Fibroblast of villous mesenchyme (primary cell): ENCODE measurements at regions not wholly inside any gene's neighbourhood (a gene's known extent, or its start where the extent isn't known, plus 50 kb on each side); places are given as distances from the start of the nearest gene placed in this dataset.
"Not testable (repeated sequence)": the region's sequence is repeated elsewhere in the genome, so short reads cannot be mapped to it uniquely, and the experiment has no call there.

Source experiments
- DNase-seq: peaks from one replicate; pipeline ENCODE4 v3.0.0-alpha.2; 2010; ENCODE audit warnings: low read depth
- H3K4me3 ChIP-seq: 2 replicates; pipeline ENCODE4 v1.5.1; 2011; ENCODE audit warnings: low read depth, mild to moderate bottlenecking, low read length
- CTCF ChIP-seq: IDR thresholded peaks from 2 replicates; pipeline ENCODE4 v1.5.1; 2012; ENCODE audit warnings: low read depth, mild to moderate bottlenecking, low read length; ENCODE audit not compliant: insufficient read depth

GRCh38 chr13:84088996-84089395 is 206.7 kb upstream of the SLITRK1 start:
- no peak for TF ChIP-seq CTCF
- DNase-seq: no peak
- H3K4me3 ChIP-seq: no peak overlapping the region

- no peak overlapping the region for H3K4me3 ChIP-seq
- DNase-seq: no peak
- no peak for TF ChIP-seq CTCF
Observed at GRCh38 chr13:84086847-84087162, 204.5 kb upstream of the SLITRK1 start.

GRCh38 chr13:84086098-84086846 is 204.0 kb upstream of the SLITRK1 start:
- H3K4me3 ChIP-seq, DNase-seq: not testable (repeated sequence)

- TF ChIP-seq CTCF: no peak
- no peak overlapping the region for H3K4me3 ChIP-seq
- no peak for DNase-seq
Observed at GRCh38 chr13:84082462-84082861, 200.2 kb upstream of the SLITRK1 start.

GRCh38 chr13:84080748-84081530 is 198.7 kb upstream of the SLITRK1 start:
- no peak overlapping the region for H3K4me3 ChIP-seq
- TF ChIP-seq CTCF: no peak
- DNase-seq: no peak

- TF ChIP-seq CTCF: no peak
- H3K4me3 ChIP-seq: no peak overlapping the region
- no peak for DNase-seq
Observed at GRCh38 chr13:84077271-84077670, 195.0 kb upstream of the SLITRK1 start.

GRCh38 chr13:84076280-84076679 is 194.0 kb upstream of the SLITRK1 start:
- TF ChIP-seq CTCF: no peak
- no peak for DNase-seq
- no peak overlapping the region for H3K4me3 ChIP-seq
